HS-27A (cell line): ENCODE measurements at regions not wholly inside any gene's neighbourhood (a gene's known extent, or its start where the extent isn't known, plus 50 kb on each side); places are given as distances from the start of the nearest gene placed in this dataset.
A peak's percentile ranks its signal among the peaks of the same experiment; 100 is the strongest.

Experiments used
- DNase-seq: peaks from one replicate; pipeline ENCODE4 v3.0.0-alpha.2; 2012; ENCODE audit warnings: low read depth, missing footprints

DNA sequence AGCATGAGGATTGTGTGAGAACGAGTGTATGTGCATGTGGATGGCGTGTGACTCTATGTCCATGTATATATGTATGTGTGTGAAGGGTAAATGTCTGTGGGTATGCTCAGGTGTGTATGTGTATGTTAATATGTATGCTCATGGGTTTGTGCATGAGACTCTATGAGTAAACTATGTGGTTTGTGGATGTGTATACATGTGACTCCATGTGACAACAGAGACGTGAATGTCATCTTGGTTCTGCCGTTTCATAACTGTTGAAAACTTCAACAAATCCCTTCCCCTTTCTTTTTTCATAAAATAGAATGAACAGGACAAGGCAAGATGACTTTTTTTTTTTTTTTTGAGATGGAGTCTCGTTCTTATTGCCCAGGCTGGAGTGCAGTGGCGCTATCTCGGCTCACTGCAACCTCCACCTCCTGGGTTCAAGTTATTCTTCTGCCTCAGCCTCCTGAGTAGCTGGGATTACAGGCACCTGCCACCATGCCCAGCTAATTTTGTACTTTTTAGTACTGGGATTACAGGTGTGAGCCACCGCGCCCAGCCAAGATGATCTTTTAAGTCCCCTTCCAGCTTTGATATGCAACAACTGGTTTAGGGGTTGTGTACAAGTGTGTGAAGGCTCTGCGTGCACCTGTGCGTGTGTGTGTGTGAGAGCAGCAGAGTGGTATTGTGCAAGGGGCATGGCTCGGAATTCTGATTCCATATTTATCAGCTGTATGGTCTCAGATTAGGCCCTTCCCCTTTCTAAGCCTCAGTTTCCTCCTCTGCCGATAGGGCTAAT, 106.3 kb downstream of the EBNA1BP2 start:
- no peak for DNase-seq

DNA sequence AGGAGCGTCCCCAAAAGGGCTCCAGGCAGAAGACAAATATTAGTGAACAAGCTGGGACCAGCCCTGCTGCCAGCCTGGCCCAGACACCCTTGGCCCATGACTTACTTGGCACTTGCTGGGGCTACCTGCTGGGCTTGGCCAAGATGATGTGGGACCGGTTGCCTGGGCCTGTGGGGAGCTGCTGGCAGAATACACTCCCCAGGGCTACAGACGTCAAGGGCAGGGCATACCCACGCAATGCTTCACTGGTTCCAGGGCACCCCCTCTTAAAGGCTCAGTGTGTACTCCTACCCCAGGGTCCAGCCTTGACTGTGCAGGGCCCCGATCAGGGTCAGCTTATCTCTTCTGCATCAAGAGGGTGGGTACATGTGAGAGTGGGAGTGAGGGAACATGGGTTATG, 106.5 kb upstream of the SLC2A1 start:
- DNase-seq: no peak

DNA sequence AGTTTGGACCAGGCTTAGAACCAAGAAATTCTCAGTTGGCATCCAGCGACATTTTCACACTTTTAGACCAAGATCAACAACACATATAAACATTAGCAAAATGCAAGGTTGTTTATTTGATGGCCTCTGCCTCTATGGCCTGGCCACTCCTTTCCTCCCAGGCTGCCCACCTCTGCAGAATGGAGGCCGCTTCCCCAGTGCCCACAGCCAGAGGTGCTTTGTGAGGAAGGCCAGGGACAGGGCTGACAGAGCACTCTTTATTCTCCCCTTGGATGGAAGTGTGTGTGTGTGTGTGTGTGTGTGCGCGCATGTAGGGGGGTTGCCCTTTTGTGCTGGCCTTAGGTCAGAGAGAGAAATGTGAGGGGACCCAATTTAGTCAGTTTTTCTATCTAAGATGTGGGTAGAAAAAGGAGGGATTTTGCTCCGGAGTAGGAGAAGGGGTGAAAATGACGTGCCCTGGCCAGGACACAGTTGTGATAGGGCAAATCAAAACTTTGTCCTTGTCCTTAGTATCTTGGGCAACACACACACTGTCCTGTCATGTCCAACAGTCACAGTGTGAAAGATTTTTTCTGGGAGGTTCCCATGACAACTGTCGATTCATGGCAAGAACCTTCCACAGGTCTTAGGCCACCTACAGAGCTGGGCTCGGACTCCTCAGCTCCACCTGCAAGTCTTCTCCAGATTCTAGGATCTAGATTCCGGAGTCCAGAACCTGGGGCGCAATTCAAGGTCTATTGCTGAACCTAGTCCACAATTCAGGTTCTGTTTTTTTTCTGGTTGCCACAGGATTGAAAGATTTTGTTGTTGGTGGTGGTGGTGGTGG, 104.9 kb upstream of the SLC2A1 start:
- DNase-seq: no peak

DNA sequence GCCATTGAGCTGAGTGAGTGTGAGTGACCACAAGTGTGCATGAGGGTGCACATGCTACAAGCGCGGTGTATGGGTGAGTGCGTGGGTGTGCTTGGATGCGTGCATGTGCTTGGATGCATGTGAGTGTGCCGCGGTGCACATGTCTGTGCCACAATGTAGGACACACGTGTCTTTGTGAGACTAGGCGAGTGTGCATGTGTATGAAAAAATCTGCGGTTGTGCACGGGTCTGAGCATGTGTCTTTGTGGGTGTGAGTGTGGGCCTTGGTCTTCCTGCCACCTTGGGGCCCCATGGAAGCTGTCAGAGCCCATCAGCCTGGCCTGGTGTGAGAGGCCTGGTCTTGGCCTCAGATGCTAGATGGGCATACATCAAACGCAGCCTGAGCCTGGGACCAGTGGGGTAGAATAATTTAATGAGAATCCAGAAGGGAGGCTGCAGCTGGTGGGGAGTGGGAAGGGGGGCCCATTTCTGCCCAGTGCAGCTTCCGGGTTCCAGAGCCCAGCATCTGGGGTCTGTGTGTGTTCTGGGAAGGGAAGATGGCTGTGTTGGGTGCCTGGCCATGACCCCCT, 103.9 kb upstream of the SLC2A1 start:
- DNase-seq: no peak

DNA sequence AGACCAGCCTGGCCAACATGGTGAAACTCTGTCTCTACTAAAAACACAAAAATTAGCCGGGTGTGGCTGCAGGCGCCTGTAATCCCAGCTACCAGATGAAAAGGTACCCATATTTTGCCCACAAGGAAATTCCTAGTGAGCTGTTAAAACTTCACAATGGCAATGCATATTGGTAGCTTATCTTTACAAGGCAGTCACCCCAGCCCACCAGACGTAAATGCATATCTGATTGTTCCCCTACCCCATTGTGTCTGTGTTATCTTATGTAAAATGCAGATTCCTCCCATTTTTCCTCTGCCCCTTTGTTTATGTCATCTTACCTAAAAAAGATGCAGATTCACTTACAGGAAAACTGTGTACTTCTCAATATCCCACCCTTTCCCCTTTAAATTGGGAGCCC, 103.1 kb upstream of the SLC2A1 start:
- DNase-seq: no peak

DNA sequence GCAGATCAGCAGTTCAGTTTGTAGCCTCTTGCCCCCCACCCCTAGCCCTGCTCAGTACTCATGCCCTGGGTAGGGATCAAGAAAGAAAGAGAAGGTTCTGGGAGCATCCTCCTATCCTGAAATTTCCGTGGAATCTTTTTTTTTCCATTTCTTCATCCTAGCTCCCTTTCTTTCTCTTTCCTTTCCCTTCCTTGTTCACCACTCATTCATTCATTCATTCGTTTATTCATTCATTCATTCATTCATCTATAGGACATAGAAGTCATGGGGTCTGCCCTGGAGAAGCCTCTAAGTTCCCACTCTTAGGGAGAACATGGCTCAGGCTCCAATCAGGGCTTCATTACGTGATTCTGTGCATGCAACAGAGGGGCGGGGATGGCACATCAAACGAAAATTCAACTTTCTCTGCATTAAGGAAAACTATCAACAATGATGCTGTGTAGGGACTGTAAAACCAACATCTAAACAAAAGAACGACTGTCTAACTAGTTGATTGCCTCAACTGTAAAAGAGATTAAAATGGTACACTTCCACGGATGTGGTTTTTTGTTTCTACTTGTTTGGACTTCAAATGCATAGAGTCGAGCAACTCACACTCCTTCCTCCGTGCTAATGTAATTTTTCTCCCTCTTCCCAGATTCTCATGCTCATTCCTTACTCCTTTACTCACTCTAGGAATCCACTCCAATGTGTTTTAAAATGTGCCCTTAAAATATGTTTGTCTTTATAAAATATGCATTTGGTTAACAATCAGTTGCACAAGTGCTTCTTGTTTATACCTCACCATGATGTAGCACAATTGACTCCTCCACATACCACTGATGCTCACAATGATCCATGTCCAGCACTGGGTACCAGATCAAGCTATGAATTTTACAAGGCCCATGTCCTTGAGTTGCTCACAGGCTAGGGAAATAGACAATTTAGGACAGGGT, 101.2 kb upstream of the SLC2A1 start:
- no peak for DNase-seq

DNA sequence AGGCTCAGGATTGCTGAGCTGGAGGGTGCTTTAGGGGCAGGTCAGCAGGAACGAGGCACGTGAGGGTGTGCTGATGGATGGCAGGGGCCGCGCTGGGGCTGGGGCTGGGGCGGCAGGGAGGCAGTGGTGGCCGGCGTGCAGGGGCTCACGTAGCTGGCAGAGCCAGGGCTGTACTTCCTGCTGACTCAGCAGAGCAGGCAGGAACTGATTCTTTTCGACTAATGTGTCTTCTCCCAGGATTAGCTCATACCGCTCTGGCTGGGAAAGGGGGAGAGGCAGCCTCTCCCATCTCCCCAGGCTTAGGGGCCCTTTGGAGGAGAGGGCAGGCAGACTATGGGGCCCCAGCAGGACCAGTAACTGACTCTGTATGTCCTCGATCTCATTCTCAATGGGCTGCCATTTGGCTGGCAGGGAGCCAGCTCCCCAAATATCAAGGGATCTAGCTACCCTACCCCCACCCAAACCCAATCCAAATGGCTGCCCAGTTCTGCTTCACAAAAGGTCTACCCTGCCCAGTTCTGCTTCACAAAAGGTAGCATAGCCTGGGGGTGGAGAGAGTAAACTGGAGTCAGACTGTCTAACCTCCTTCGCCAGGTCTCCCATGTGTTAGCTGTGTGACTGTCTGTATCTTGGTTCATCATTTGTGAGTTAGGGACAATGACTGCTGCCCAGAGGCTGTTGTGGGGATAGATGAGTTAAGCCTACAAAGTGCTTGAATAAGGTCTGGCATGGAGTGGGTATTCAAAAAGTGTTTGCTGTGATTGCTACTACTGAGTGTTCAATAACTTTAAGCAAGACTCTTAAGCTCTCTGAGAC, 100.1 kb upstream of the SLC2A1 start:
- DNase-seq: no peak

GRCh38 chr1:43058056-43058455, 99.4 kb upstream of the SLC2A1 start:
- no peak for DNase-seq

DNA sequence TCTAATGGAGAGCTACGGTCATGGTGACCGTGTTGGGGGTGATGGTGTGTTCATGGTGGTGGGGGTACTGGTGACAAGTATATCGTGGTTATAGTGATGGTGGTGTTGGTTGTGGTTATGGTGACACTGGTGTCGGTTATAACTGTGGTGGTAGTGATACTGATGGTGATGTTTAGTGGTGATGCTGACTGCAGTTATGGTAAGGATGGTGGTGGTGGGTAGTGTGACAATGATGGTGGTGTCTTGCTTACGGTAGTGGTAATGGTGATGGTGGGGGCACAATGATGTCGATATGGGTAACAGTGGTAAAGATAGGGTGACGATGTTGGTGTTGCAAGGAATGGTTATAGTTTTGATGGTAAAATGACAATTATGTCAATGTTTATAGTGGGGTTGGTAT, 98.9 kb upstream of the SLC2A1 start:
- DNase-seq: no peak

- DNase-seq: no peak
These were observed 98.3 kb upstream of the SLC2A1 start for GRCh38 chr1:43056981-43057391.

DNA sequence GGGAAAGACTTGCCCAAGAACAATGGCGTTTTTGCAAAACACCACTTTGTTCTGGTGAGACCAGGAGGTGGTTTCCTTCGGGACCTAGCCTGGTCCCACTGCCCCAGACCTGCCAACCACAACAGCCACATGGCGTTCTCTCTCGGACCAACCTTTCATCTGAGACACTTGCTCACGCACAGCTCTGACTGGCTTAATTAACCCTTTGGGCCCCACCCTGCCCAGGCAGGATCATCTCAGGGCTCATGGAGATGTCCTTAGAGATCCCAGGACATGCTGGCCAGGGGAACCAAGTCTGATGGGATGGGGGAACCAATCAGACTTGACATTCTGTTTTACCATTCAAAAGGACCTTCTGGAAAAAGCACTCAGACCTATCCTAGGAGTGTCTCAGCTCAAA, 97.8 kb upstream of the SLC2A1 start:
- no peak for DNase-seq

- DNase-seq: no peak
These were observed 96.3 kb upstream of the SLC2A1 start for GRCh38 chr1:43054961-43055360.

DNA sequence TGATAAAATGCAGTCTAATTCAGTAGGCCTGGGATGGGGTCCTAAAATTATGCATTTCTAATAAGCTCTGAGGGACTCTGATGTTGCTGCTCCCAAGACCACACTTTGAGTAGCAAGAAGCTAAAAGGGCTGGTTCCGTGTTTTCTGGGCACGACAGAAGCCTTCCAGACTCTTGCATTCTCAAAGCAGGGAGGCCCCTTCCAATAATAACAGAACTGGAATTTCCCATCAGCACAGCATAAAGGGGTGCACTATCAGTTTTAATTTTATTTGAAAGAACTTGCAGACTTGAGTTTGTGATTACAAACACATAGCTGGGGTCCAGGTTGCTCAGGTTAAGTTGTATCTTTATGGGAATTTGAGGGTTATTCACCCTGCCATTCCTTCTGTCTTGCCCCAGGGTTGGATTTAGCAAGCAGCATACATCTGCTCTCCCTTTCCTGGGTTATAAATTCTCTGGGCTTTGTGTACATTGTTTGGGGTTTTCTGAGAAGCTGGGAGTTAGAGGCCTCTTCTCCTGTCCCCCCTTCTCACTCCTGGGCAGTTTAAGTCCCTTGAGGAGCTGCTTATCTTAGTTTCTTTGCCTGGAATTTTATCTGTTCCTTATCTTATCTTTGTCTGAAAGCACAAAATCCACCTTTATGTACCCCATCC, 94.2 kb upstream of the SLC2A1 start:
- no peak for DNase-seq

DNA sequence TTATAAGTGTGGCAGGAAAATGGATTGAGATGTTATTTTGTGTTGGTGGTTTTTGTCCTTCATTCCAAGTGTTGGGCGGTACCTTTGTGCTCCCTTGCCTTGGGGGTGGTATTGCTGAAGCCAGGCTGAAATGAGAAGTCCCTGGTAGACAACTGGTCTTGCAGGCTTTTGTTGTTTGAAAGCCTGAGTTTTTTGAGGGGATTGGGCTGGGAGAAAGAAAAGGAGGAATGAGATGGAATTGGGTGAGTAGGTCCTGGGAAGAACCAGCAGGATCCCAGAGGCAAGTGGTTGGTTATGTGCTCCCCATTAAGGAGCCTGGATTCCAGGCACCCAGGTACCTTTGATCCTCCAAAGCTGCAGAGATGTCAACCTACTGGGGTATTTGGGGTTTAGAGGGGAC, 93.7 kb upstream of the SLC2A1 start:
- no peak for DNase-seq

DNA sequence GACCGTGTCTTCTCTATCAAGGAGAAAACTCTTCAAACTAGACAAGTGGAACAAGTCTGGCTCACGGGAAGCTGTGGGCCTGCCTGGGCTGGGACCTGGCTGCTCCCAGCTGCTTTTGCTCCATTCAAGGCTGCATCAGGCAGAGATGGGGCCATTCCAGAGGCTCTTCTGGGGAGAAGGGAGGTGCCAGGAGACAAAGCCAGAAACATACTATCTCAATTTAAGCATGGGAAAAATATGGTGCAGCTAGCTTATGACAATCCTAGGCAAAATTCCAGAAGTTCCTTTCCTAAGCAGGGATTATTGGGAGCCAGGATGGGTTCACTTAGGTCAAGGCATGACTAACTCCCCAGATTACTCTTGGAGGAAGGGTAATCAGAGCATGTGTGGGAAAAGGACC, 90.8 kb upstream of the SLC2A1 start:
- peak; percentile 55 for DNase-seq

GRCh38 chr1:43048601-43049011, 89.9 kb upstream of the SLC2A1 start:
- no peak for DNase-seq

- no peak for DNase-seq
These were observed 88.5 kb upstream of the SLC2A1 start for GRCh38 chr1:43047135-43047534.

DNA sequence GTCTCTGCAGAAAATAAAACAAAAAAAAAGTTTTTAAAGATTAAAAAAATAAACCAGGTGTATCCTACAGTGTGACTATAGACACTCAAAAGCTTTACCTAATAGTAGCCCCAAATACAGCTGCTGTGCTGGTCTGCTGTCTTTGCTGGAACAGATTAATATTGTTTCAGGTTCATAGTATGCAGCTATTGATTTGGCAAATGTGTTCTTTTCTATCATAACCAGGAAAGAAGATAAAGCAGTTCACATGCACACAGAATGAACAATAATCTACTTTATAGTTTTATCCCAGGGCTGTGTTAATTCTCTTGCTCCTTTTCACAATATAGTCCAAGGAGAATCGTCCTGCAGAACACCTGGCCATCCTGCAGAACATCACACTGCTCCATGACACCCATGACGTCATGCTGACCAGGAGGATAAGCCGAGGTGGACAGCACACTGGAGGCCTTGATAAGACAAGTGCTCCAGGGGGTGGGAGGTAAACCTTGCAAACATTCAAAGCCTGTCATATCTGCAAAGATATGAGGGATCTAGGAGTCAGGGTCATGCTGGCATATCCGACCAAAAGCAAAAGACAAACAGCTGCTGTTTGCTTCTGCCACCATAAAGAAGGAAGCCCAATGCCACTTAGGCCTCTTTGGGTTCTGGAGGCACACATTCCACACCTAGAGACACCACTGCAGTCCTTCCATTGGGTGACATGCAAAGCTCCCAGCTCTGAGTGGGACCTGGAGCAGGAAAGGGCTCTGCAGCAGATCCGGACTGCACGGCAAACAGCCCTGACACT, 86.1 kb upstream of the SLC2A1 start:
- no peak for DNase-seq

GRCh38 chr1:43043695-43044094, 85.0 kb upstream of the SLC2A1 start:
- no peak for DNase-seq
